ENCODE measurements at regions not wholly inside any gene's neighbourhood (a gene's known extent, or its start where the extent isn't known, plus 50 kb on each side); places are given as distances from the start of the nearest gene placed in this dataset.
"Not testable (repeated sequence)": the region's sequence is repeated elsewhere in the genome, so short reads cannot be mapped to it uniquely, and the experiment has no call there.

GRCh38 chr15:20153528-20153927 lies 388.1 kb downstream of the GOLGA6L6 start:
- H3K4me1 ChIP-seq; CTCF ChIA-PET; H3K27ac ChIP-seq; H3K4me3 ChIP-seq; ATAC-seq; FAIRE-seq; H3K9me3 ChIP-seq; POLR2A ChIA-PET; DNase-seq (ENCODE audit: low read depth in 1 of 2, low spot score in 1 of 2); H3K4me2 ChIP-seq: not testable (repeated sequence)
- WGBS (ENCODE audit: missing lambda C conversion rate), result 20% methylated on average over 3 of the region's 9 CpGs

- CTCF ChIA-PET; H3K9me3 ChIP-seq; FAIRE-seq; H3K27ac ChIP-seq; DNase-seq (ENCODE audit: low read depth in 1 of 2, low spot score in 1 of 2); H3K4me3 ChIP-seq; H3K4me1 ChIP-seq; H3K4me2 ChIP-seq; ATAC-seq; POLR2A ChIA-PET: not testable (repeated sequence)
- WGBS (ENCODE audit: missing lambda C conversion rate), result 80% methylated on average over 8 of the region's 14 CpGs
Observed at GRCh38 chr15:20148679-20149078, 392.9 kb downstream of the GOLGA6L6 start.

- H3K4me1 ChIP-seq; CTCF ChIA-PET; ATAC-seq; DNase-seq (ENCODE audit: low read depth in 1 of 2, low spot score in 1 of 2); H3K27ac ChIP-seq; H3K4me3 ChIP-seq; H3K9me3 ChIP-seq; H3K4me2 ChIP-seq; POLR2A ChIA-PET; FAIRE-seq: not testable (repeated sequence)
- 94% methylated on average over 34 of the region's 73 CpGs for WGBS (ENCODE audit: missing lambda C conversion rate)
Observed at GRCh38 chr15:20148008-20148407, 393.6 kb downstream of the GOLGA6L6 start.

GRCh38 chr15:20144333-20145036 lies 397.1 kb downstream of the GOLGA6L6 start:
- H3K4me3 ChIP-seq; H3K27ac ChIP-seq; FAIRE-seq; H3K4me2 ChIP-seq; H3K4me1 ChIP-seq; DNase-seq (ENCODE audit: low read depth in 1 of 2, low spot score in 1 of 2); ATAC-seq; CTCF ChIA-PET; POLR2A ChIA-PET; H3K9me3 ChIP-seq: not testable (repeated sequence)
- WGBS (ENCODE audit: missing lambda C conversion rate), result no CpG with 5 or more reads among the region's 14 CpGs

GRCh38 chr15:20142906-20143305 lies 398.7 kb downstream of the GOLGA6L6 start:
- ATAC-seq; H3K27ac ChIP-seq; FAIRE-seq; CTCF ChIA-PET; H3K4me2 ChIP-seq; POLR2A ChIA-PET; DNase-seq (ENCODE audit: low read depth in 1 of 2, low spot score in 1 of 2); H3K4me3 ChIP-seq; H3K4me1 ChIP-seq; H3K9me3 ChIP-seq: not testable (repeated sequence)
- no CpG with 5 or more reads among the region's 3 CpGs for WGBS (ENCODE audit: missing lambda C conversion rate)

GRCh38 chr15:20142410-20142809 lies 399.2 kb downstream of the GOLGA6L6 start:
- H3K4me3 ChIP-seq; H3K4me2 ChIP-seq; H3K9me3 ChIP-seq; H3K4me1 ChIP-seq; FAIRE-seq; DNase-seq (ENCODE audit: low read depth in 1 of 2, low spot score in 1 of 2); H3K27ac ChIP-seq; CTCF ChIA-PET; POLR2A ChIA-PET; ATAC-seq: not testable (repeated sequence)
- WGBS (ENCODE audit: missing lambda C conversion rate), result no CpG with 5 or more reads among the region's 1 CpG

GRCh38 chr15:20124668-20125067 lies 416.9 kb downstream of the GOLGA6L6 start:
- CTCF ChIA-PET; H3K27ac ChIP-seq; H3K4me1 ChIP-seq; FAIRE-seq; H3K9me3 ChIP-seq; DNase-seq (ENCODE audit: low read depth in 1 of 2, low spot score in 1 of 2); H3K4me2 ChIP-seq; POLR2A ChIA-PET; H3K4me3 ChIP-seq; ATAC-seq: not testable (repeated sequence)
- WGBS (ENCODE audit: missing lambda C conversion rate), result 19% methylated on average over 2 of the region's 4 CpGs

GRCh38 chr15:20106026-20106425 lies 435.6 kb downstream of the GOLGA6L6 start:
- Histone ChIP-seq H3K27ac (no peak overlapping the region), H3K4me2 (no peak overlapping the region), H3K9me3 (peaks cover 6% of the 10 kb centered on the region; the same call in 1 of the 3 replicates), H3K4me3 (no peak overlapping the region), H3K4me1 (no peaks in the 10 kb centered on the region)
- no peak for TF ChIP-seq MAFK (IDR thresholded peaks at IDR 0.05; ENCODE audit: partially characterized antibody)
- no peak for TF ChIP-seq FOXS1 (CRISPR knock-in tag; IDR thresholded peaks at IDR 0.05)
- no peak for TF ChIP-seq GATA3 (IDR thresholded peaks at IDR 0.05; ENCODE audit: borderline replicate concordance)
- no peak for TF ChIP-seq TFCP2L1 (CRISPR knock-in tag; IDR thresholded peaks at IDR 0.05)
- TF ChIP-seq ESRRA (IDR thresholded peaks at IDR 0.05; ENCODE audit: borderline replicate concordance, low read length), result no peak
- no peak for TF ChIP-seq RARB (CRISPR knock-in tag; IDR thresholded peaks at IDR 0.05)
- no peak for TF ChIP-seq KDM1A (IDR thresholded peaks at IDR 0.05; ENCODE audit: low read depth)
- no peak for TF ChIP-seq HEYL (CRISPR knock-in tag; IDR thresholded peaks at IDR 0.05)
- TF ChIP-seq CBX8 (IDR thresholded peaks at IDR 0.05), result no peak
- TF ChIP-seq RNF2 (IDR thresholded peaks at IDR 0.05; ENCODE audit: borderline replicate concordance, low read depth), result no peak
- no peak for TF ChIP-seq HOXB5 (CRISPR knock-in tag; IDR thresholded peaks at IDR 0.05)
- TF ChIP-seq USF2 (IDR thresholded peaks at IDR 0.05), result no peak
- no peak for TF ChIP-seq EHMT2 (IDR thresholded peaks at IDR 0.05; ENCODE audit: low read depth)
- TF ChIP-seq POLR2AphosphoS2 (conservative IDR thresholded peaks at IDR 0.05; ENCODE audit: low read length), result no peak
- TF ChIP-seq NPAS2 (CRISPR knock-in tag; IDR thresholded peaks at IDR 0.05; ENCODE audit: borderline replicate concordance), result no peak
- no peak for TF ChIP-seq FOSL2 (IDR thresholded peaks at IDR 0.05)
- TF ChIP-seq FOSL2 (CRISPR knock-in tag; IDR thresholded peaks at IDR 0.05), result no peak
- ChIA-PET CTCF (no interaction called here), POLR2A (no interaction called here)
- ATAC-seq, result no peak
- DNase-seq (ENCODE audit: low read depth in 1 of 2, low spot score in 1 of 2), result no peak
- WGBS (ENCODE audit: missing lambda C conversion rate), result 11% methylated on average over 1 of the region's 2 CpGs
- FAIRE-seq, result no peak

Measured in A549 (cell line).